SK-N-SH (cell line): ENCODE measurements at regions not wholly inside any gene's neighbourhood (a gene's known extent, or its start where the extent isn't known, plus 50 kb on each side); places are given as distances from the start of the nearest gene placed in this dataset.

ENCODE experiments used
- GABPA ChIP-seq: IDR thresholded peaks from 2 replicates; pipeline ENCODE4 v1.4.0; 2012; ENCODE audit warnings: low read depth, mild to moderate bottlenecking
- RAD21 ChIP-seq: IDR thresholded peaks from 2 replicates; pipeline ENCODE4 v1.6.1; 2012; ENCODE audit warnings: mild to moderate bottlenecking, low read length
- SIN3A ChIP-seq: IDR thresholded peaks from 2 replicates; pipeline ENCODE4 v1.6.1; 2012; ENCODE audit warnings: low read depth, mild to moderate bottlenecking, low read length, moderate library complexity, borderline replicate concordance
- TAF1 ChIP-seq: IDR thresholded peaks from 2 replicates; pipeline ENCODE4 v1.6.1; 2012; ENCODE audit warnings: low read depth, mild to moderate bottlenecking, low read length, moderate library complexity, borderline replicate concordance
- TF ChIP-seq, protein P1 (sequence below): IDR thresholded peaks from 2 replicates; pipeline ENCODE4 v1.4.0; 2012; ENCODE audit warnings: low read depth, borderline replicate concordance
- TF ChIP-seq, protein P2 (sequence below): fragments of 200-600 bp; sonication (generic); IDR thresholded peaks from 2 replicates; pipeline ENCODE4 v1.6.1; 2017; ENCODE audit warnings: antibody characterized with exemption, mild to moderate bottlenecking, moderate library complexity
- TF ChIP-seq, protein P3 (sequence below): IDR thresholded peaks from 2 replicates; pipeline ENCODE4 v1.4.0; 2012; ENCODE audit warnings: low read depth
- TF ChIP-seq, protein P4 (sequence below): IDR thresholded peaks from 2 replicates; pipeline ENCODE4 v1.4.0; 2012; ENCODE audit warnings: low read depth, borderline replicate concordance

DNA sequence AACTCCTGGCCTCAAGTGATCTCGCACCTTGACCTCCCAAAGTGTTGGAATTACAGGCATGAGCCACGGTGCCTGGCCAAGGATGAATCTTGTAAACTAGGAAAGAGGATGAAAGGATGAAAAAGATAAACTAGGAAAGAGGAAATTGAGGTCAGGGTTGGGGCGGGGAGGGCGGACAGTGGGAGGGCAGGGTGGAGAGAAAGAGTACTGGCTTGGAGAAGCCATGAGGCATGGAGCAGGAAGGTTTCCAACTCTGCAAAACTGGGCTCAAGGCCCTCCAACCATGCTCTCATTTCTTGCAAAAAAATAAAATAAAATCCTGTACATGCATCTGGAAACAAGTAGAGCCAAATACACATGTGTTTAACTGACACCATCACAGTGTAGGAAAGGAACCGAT, 256.6 kb upstream of the SGK1 start:
- TF ChIP-seq, protein P1, sequence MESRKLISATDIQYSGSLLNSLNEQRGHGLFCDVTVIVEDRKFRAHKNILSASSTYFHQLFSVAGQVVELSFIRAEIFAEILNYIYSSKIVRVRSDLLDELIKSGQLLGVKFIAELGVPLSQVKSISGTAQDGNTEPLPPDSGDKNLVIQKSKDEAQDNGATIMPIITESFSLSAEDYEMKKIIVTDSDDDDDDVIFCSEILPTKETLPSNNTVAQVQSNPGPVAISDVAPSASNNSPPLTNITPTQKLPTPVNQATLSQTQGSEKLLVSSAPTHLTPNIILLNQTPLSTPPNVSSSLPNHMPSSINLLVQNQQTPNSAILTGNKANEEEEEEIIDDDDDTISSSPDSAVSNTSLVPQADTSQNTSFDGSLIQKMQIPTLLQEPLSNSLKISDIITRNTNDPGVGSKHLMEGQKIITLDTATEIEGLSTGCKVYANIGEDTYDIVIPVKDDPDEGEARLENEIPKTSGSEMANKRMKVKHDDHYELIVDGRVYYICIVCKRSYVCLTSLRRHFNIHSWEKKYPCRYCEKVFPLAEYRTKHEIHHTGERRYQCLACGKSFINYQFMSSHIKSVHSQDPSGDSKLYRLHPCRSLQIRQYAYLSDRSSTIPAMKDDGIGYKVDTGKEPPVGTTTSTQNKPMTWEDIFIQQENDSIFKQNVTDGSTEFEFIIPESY, result no peak
- TF ChIP-seq, protein P2, sequence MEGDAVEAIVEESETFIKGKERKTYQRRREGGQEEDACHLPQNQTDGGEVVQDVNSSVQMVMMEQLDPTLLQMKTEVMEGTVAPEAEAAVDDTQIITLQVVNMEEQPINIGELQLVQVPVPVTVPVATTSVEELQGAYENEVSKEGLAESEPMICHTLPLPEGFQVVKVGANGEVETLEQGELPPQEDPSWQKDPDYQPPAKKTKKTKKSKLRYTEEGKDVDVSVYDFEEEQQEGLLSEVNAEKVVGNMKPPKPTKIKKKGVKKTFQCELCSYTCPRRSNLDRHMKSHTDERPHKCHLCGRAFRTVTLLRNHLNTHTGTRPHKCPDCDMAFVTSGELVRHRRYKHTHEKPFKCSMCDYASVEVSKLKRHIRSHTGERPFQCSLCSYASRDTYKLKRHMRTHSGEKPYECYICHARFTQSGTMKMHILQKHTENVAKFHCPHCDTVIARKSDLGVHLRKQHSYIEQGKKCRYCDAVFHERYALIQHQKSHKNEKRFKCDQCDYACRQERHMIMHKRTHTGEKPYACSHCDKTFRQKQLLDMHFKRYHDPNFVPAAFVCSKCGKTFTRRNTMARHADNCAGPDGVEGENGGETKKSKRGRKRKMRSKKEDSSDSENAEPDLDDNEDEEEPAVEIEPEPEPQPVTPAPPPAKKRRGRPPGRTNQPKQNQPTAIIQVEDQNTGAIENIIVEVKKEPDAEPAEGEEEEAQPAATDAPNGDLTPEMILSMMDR, result no peak
- TF ChIP-seq SIN3A, result no peak
- no peak for TF ChIP-seq TAF1
- no peak for TF ChIP-seq RAD21
- TF ChIP-seq, protein P3, sequence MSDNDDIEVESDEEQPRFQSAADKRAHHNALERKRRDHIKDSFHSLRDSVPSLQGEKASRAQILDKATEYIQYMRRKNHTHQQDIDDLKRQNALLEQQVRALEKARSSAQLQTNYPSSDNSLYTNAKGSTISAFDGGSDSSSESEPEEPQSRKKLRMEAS, result no peak
- no peak for TF ChIP-seq GABPA
- TF ChIP-seq, protein P4, sequence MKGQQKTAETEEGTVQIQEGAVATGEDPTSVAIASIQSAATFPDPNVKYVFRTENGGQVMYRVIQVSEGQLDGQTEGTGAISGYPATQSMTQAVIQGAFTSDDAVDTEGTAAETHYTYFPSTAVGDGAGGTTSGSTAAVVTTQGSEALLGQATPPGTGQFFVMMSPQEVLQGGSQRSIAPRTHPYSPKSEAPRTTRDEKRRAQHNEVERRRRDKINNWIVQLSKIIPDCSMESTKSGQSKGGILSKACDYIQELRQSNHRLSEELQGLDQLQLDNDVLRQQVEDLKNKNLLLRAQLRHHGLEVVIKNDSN, result no peak
